NCI-H446 (cell line): ENCODE measurements at regions not wholly inside any gene's neighbourhood (a gene's known extent, or its start where the extent isn't known, plus 50 kb on each side); places are given as distances from the start of the nearest gene placed in this dataset.
"Not testable (repeated sequence)": the region's sequence is repeated elsewhere in the genome, so short reads cannot be mapped to it uniquely, and the experiment has no call there.

Experiments
- DNase-seq, 2 experiments: peaks; one replicate each; lab custom pipeline; 2025; lab: John Stamatoyannopoulos, UW

DNA sequence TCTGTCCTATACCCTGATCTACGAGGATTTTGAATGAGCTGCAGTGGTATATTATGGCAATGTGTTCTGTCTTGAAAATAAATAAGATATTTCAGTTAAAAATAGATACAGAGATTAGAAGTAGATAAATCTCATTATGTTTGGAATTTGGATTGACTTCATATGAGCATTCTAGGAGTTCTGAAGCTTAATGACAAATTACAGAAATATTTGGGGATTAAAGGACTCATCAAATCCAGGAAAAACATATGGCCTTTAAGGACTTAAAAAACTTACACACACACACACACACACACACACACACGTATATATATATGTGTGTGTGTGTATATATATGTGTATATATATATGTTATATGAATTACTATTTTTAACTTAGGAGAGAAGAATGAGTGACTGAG, 446.9 kb upstream of the CD180 start:
- no peak for DNase-seq

DNA sequence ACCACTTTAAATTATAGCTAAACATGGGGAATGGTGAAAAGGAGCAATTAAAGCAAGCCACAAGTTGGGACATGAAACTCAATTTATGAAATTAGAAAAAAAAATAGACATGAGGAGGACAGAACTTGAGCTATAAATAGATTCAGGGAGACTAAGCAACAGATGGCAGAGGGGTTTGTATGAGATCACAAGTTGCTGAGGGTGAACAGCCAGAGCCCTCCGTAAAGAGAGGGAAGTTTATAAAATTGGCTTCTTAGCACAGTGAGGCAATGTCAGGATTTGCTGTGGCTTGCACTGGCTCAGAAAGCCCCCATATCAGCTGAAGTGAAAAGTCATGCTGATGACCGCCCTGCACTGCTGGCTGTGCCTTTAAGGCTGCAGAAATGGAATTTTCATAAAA, 443.4 kb upstream of the CD180 start:
- peak; percentile 30 to 68 for DNase-seq

DNA sequence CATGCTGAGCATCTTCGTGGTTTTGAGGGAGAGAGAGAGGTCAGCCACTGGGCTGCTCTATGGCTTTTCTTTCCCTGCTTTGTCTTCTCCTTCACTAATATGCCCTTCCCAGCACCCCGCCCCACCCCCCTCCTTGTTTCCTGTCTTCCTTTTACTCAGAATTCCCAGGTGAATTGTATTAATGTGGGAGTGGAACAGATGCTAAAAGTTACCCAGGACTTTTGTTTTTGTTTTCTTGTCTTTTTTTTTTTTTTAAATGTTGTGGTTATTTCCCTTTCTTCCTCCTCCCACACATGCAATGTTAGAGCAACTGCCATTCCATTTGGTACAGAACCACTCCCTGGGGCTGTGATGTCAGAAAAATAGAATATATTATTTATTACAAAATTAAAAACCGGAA, 442.7 kb upstream of the CD180 start:
- DNase-seq: no peak

DNA sequence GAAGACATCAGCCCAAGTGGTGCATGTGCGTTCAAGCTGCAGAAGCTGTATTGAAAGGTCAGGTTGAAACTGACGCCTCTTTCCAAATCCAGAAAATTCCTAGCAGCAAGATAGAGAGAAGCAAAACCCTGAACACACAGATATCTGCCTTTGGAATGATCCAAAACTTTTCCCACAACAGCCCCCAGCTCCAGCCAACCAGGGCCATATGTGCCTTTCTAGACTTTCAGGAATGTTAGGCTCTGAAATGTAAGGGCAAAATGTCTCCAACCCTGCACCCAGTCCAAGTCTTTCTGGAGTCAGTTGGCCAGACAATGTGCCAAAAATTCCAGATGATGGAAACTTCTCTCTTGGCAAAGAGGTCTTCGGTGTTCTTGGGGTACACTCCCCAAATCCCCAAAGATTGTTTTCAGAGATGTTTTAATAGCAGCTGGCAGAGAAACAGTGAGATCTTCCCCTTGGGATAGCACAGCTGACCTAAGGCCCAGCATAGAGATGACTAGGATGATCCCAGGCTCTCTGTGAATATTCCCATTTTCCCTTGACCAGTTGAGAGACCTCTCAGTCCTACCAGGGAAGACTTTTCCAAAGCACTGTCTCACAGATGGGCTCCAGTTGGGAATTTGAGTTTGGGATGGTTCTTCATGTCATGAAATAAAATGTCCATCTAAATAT, 440.4 kb upstream of the CD180 start:
- no peak for DNase-seq

DNA sequence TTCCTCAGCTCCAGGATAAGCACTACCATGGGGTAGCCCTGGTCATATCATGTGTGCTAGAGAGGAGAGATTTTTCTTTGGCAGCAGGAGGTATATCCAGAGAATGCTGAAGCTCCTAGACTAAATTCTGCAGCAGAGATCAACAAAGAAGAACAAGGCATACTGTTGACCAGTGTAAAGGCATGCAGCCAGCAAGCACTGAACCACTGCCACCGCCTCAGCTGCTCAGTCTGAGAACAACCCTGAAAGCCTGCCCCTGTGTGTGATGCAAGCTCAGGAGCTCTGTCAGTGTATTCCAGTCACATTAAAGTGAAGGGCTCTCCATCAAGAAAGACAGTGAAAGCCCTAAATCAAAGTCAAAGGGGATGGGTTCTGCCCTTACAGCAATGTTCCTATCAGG, 439.5 kb upstream of the CD180 start:
- DNase-seq: no peak

DNA sequence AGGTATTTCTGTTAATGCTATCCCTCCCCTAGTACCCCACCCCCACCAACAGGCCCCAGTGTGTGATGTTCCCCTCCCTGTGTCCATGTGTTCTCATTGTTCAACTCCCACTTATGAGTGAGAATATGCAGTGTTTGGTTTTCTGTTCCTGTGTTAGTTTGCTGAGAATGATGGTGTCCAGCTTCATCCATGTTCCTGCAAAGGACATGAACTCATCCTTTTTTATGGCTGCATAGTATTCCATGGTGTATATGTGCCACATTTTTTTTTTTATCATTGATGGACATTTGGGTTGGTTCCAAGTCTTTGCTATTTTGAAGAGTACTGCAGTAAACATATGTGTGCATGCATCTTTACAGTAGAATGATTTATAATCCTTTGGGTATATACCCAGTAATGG, 430.5 kb upstream of the CD180 start:
- not testable (repeated sequence) for DNase-seq

DNA sequence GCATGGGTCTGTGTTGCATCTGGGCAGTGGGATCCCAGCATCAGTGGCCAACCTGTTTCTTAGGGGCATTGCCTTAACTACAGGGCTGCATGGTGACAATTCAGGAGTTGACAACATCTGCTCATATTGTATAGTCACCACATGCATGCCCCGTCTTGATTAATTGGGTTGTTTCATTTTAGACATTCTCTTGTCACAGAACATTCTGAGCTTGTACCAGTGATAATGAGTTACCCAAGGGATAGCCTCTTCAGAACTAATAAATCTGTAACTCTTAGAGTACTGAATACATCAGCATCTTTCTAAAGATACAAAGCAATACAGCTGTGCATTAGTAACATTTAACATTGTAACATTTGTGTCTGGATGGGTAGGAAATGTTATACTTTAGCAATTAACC, 426.5 kb upstream of the CD180 start:
- no peak for DNase-seq

DNA sequence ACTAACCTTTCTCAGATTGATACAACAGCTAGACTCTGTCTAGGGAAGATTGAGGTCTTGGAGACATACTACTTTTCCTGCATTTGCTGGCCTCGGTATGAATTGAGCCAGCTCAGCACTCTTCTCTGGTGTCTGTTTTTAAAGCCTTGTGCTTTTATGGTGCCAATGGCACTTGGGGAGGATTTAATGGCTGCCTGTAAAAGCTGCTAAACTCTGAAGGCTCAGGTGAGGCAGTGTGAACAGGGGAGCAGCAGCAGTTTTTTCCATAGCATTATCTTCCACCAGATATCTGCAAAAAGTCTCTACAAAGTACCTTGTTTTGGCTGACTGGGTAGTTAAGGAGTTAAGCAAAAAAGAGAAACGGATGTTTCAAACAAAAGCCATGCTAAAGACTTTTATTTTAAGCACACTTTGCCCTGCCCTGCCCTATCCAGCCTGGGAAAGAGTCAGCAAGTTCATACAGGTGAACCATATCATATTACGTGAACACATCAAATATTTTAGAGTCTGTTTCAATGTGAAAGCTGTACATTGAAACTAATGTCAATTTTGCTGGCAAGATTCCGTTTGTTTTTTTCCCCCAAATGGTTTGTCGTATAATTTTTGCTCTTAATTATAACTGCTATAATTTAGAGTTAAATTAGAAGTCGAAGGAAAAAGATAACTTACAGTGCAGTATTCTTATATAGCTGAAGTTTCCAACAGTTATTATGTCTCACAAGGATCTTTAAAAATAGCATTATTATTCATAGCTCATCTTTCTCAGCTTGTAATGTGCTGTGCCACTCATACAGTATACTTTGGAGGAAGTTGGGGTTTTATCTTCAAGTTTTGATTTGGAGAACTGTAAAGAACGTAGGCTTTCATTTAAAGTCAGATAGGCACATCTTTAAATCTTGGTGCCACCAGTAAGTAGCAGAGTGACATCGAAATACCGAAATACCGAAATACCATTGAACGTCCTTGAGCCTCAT, 424.1 kb upstream of the CD180 start:
- no peak for DNase-seq

DNA sequence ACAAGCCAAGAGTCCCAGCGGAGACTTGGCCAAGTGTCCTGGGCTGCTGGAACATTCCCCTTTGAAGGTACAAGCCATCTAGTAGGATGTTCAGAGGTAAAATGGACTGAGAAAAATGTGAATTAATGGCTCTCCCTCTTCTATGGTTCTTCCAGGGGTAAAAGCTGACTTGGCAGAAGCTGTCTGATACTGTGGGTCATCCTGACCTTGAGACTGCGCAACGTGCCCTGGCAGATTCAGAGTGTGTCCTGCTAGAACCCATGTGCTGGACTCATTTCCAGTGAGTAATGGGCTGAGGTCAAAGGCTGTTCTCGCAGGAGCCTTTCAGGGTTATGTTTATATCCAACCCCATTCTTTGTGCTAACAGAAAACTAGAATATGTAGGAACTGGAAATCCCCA, 423.0 kb upstream of the CD180 start:
- no peak for DNase-seq

DNA sequence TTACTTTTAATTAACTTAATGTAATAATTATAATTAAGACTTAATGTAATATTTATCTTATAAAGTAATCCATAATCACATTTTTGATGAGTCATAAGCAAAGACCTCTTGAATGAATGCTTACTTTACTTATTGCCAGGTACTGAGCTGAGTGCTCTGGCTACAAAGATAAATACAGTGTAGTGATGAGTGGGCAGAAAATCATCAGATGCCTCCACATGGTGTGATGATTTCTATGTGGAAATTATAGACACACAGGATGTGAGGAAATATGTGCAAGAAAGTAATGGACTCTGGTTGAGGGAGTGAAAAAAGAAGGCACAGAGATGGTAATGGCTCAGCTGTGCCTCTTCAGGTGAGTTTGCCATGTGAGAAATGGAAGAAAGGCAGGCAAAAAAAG, 422.6 kb upstream of the CD180 start:
- DNase-seq: no peak

DNA sequence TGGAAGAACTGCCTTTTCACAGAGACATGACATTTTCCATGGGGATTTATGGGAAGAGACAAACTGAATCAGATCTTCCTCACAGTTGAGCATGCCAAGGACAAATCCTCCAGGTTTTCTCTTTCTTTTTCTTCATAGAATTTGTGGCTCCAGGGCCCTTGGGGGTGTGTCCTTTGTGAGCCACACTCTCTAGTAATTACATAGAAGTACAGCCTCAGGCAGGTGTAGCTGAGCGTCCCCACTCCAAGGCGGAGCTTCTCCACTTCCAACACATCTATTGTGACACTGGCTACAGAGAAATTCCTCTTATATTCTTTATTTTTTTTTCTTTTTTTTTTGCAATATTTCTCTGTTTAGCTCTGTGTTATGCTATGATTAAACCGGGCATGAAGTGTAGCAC, 420.5 kb upstream of the CD180 start:
- no peak for DNase-seq

DNA sequence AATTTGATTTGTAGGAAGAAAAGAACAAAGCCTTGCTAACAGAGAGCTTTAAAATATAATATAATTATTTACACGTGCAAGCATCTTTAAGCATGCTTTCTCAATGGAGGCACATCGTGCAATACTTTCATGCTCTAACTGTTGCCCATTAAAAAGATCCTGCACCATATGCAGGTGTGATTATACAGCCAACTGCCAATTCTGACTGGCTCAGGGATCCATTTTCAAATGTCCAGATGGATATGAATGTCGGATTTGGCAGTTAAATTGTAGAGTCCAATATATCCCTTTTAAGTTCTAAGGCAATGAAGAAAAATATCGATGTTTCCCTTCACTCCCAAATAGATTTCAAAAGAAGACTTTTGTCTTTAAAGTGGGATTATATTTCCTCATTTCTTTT, 416.4 kb upstream of the CD180 start:
- DNase-seq: peak in 1 of 2 experiments; percentile 47

DNA sequence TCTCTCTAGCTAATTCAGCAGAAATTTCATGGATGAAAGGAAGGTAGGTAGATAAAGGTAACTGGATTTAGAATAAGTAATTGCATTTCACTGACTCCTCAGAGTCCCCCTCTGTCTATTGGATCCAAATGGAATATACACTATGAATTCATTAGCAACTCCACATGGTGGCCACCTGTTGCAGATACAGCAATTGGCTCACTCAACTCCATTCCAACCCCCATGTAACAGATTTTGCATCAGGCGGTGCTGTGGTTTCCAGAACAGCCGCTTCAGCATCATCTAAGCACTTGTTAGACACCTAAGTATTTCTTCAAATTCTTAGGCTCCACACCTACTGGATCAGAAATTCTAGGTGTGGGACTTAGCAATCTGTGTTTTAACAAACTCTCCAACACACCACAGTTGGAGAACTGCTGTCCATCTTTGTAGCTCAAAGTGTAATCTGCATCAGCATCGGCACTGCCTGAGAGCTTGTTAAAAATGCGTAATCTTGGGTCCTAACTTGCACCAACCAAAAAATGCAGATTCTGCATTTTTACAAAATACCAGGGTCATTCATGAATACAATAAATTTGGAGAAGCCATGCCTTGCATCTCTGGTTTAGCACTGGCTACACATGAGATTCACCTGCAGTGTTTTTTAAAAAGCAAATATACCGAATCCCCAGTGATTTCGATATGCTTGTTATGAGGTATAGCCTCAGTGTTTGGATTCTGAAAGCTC, 413.8 kb upstream of the CD180 start:
- no peak for DNase-seq

DNA sequence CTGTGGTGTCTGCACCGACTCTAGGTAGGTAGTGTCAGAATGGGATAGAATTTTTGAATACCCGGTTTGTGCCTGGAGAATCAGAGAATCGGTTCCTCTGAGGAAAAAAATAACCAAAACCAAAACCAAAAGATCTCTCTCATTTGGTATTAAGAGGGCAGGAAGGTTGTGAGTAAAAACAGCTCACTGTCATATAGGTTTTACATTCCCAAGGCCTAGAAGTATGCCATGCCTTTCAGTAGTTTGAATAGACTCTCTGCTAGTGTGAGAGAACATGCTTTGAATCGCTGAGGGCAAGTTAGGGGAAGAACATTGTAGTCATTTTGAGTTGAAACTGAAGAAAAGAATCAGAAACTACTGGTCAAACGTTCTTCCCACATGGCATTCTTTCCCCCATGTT, 411.4 kb upstream of the CD180 start:
- no peak for DNase-seq

DNA sequence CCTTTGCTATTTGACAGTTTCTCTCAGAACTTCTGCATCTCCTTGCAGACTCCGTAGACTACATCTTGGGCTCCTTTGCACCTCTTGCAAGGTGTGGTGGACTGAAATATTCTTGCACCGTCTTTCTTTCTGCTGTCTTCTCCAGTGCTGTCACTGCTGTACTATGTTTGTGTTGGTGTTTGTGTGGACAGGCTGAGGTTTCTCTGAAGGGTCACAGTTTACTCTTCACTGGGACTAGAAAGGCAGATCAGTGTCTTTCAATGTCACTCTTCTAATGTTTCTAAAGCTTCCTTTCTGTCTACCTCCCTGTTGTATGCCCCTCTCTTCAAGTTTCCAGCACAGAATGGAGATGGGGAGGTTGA, 410.0 kb upstream of the CD180 start:
- DNase-seq: no peak

DNA sequence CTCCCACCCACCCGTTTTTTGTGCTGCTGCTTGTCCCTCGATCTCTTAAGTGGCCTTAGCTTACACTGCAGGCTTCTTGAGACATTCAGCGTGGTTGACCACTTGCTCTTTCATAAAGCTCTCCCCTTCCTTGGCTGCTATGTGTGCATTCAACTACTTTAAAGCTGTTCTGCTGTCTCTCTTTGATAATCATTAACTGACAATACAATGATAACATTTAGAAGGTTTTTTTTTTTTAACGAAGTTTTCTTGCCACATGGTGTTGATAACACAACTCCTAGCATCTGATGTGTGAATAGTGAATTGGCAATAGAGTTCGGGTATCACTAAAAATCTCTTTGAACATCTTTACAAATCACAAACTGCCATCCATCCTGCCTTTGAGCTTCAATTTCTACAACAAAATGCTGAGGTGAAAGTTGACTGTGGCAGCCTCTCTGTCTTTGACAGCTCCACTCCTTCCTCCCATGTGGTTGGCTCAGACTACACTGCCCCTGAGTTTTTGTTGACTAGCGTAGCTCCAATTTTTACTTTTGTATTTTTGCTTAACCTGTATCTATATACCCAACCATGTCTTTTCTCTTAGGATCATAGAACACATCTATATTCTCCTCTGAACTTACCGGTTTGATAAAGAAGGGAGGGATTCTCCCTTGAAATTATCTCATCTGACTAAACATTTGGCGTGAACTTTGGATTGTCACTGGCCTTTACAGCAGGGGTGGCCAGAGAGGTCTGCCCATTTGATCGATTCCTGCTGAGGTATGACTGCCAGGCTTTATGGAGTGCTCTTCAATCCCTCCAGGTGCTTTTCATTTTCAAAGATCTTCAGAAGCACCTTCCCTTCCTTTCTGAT, 409.4 kb upstream of the CD180 start:
- DNase-seq: no peak

DNA sequence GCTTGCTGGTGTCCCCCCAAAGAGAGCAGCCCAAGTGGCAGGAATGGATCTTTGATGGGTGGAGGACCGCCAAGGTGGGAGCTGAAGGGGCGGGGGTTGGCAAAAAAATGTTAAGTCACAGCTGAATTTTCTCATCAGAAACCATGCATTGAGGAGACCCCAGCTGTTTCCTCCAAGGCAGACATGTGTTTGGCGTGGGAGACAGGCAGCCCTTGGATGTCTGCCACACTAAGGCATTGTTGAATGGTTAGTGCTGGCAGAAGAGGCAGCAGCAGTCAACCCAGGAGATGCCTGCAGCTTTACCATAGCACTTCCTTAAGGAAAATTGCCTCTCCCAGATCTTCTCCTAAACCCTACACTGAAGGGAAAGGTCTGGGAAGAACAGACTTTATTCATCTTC, 394.9 kb upstream of the CD180 start:
- DNase-seq: peak; percentile 4 to 74

DNA sequence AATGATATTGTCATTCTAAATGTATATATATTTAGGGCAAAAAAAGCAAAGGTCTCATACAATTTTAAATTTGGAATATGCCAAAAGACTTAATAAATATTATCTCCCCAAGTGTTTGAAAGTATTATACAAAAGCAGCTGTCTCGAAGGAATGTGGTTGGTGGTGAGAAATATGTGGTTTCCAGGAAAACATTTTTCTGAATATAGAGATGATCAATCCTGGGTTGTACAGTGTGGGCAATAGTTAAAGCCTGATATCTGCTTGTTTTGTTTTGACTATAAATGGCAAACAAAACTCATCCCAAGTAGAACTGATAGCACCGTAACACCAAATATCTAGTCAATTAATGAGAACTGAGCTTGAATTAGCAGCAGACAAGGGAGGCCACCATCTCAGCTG, 391.8 kb upstream of the CD180 start:
- DNase-seq: no peak

DNA sequence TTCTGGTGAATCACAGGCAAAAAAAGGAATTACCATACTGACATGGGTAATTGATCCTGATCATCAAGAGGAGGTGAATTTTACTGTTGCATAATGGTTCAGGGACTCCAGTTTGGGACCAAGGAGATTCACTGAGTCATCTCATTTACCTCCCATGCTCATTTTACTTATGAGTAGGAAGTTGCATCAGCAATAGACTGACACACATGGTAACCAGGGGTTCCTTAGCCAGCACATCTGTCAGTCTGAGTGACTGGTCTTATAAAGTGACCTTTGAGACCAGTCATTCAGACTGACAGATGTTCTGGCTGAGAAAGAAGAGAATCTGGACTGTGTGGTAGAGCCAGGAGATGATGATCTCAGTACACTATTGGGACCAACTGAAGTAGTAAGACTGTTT, 384.6 kb upstream of the CD180 start:
- DNase-seq: peak in 1 of 2 experiments; percentile 8

DNA sequence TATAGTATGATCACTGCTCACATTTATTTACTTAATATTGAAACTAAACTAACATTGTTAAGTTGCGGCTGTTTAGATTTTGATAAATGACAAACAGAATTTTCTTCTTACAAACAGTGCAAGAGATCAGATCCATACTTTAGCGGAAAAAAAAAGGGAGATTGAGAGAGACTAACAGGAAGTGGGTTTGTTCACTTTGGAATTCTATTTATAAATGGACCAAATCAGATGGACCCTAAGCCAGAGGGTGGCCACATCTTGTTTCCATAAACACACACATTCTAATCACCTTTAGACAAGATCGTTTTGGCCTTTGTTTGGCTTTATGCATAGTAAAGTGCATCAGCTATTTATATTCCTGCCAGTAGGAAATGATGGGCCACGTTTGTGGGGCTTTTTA, 381.4 kb upstream of the CD180 start:
- no peak for DNase-seq

DNA sequence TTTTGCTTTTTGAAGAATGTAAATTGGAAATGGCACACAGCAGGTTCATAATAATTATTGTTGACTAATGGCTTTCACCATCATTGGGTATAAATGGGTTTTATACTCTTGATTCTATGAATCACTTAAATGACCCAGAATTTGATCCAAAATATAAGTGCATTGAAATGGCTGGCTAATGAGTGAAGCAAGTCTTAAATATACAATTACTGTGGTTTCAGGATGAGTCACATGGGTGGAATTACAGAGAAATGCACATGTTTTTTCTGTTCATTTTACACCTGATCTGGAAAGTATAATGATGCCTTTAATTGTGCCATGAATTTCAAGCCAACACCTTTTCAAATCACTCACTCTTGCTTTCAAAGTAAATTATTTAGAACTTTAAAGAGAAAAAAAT, 380.8 kb upstream of the CD180 start:
- DNase-seq: no peak

DNA sequence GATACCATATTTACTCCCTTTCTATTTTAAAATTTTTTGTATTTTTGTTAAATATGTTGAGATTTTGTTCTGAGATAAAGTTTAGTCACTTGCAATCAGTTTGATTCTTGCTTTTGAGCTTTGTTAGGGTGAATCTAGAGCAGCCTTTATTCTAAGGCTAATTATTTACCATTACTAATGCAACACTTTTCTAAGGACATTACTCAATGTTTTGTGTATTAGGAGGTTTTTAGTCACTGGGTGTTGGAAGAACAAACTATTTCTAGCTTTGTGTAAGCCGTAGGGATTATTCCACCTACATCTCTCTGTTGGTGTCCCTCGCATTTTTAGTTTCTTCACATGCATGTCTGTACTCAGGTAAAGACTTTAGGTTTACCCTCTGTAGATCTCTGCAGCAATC, 379.5 kb upstream of the CD180 start:
- DNase-seq: no peak
